A673 (cell line): ENCODE measurements at regions not wholly inside any gene's neighbourhood (a gene's known extent, or its start where the extent isn't known, plus 50 kb on each side); places are given as distances from the start of the nearest gene placed in this dataset.

Experiments
- EZH2 ChIP-seq: fragments of 200-600 bp; sonication (generic); IDR thresholded peaks from 2 replicates; pipeline ENCODE4 v1.6.1; 2017; ENCODE audit warnings: borderline replicate concordance, low read depth, mild to moderate bottlenecking, mixed read lengths, antibody characterized with exemption, low read length; ENCODE audit not compliant: poor library complexity, severe bottlenecking
- TF ChIP-seq, protein P1 (sequence below): fragments of 300-800, 200-600 bp; sonication (generic); conservative IDR thresholded peaks from 2 replicates; pipeline ENCODE4 v1.5.1; 2017; ENCODE audit warnings: low read depth, mild to moderate bottlenecking, antibody characterized with exemption, low read length, moderate library complexity, mixed read lengths

GRCh38 chr12:42828836-42829235, 239.3 kb upstream of the PRICKLE1 start:
- TF ChIP-seq, protein P1, sequence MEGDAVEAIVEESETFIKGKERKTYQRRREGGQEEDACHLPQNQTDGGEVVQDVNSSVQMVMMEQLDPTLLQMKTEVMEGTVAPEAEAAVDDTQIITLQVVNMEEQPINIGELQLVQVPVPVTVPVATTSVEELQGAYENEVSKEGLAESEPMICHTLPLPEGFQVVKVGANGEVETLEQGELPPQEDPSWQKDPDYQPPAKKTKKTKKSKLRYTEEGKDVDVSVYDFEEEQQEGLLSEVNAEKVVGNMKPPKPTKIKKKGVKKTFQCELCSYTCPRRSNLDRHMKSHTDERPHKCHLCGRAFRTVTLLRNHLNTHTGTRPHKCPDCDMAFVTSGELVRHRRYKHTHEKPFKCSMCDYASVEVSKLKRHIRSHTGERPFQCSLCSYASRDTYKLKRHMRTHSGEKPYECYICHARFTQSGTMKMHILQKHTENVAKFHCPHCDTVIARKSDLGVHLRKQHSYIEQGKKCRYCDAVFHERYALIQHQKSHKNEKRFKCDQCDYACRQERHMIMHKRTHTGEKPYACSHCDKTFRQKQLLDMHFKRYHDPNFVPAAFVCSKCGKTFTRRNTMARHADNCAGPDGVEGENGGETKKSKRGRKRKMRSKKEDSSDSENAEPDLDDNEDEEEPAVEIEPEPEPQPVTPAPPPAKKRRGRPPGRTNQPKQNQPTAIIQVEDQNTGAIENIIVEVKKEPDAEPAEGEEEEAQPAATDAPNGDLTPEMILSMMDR: no peak
- TF ChIP-seq EZH2: no peak
